ENCODE measurements at regions not wholly inside any gene's neighbourhood (a gene's known extent, or its start where the extent isn't known, plus 50 kb on each side); places are given as distances from the start of the nearest gene placed in this dataset.

DNA sequence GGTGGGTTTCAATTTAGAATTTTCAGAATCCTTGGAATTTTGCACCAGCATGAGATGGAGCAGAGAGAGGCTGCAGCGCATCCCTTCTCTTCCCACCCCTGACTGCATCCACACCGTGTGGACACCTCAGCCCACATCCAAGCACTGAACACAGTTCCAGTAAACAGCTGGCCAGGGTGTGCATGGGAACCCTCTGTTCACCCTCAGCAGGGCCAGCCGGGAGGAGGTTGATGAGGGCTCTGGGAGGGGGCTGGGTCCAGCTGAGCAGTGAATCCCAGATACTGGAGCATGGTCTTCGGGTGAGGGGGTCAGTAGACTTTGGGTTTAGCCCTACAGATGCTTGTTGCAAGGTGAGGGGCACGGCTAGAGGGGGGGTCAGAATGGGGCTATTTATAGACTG, 85.8 kb downstream of the RPLP1 start:
- H3K27me3 Mint-ChIP-seq: peaks cover 14% of the 10 kb centered on the region
- H3K4me3 Mint-ChIP-seq: no peak overlapping the region
- H3K36me3 Mint-ChIP-seq: no peaks in the 10 kb centered on the region
- peaks cover 30% of the 10 kb centered on the region for H3K4me1 Mint-ChIP-seq (ENCODE audit: unreplicated experiment)
- no peaks in the 10 kb centered on the region for H3K9me3 Mint-ChIP-seq
- TF ChIP-seq, protein P1, sequence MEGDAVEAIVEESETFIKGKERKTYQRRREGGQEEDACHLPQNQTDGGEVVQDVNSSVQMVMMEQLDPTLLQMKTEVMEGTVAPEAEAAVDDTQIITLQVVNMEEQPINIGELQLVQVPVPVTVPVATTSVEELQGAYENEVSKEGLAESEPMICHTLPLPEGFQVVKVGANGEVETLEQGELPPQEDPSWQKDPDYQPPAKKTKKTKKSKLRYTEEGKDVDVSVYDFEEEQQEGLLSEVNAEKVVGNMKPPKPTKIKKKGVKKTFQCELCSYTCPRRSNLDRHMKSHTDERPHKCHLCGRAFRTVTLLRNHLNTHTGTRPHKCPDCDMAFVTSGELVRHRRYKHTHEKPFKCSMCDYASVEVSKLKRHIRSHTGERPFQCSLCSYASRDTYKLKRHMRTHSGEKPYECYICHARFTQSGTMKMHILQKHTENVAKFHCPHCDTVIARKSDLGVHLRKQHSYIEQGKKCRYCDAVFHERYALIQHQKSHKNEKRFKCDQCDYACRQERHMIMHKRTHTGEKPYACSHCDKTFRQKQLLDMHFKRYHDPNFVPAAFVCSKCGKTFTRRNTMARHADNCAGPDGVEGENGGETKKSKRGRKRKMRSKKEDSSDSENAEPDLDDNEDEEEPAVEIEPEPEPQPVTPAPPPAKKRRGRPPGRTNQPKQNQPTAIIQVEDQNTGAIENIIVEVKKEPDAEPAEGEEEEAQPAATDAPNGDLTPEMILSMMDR (conservative IDR thresholded peaks at IDR 0.05): no peak
- H3K27ac Mint-ChIP-seq: no peak overlapping the region
- DNase-seq (ENCODE audit: extremely low spot score, unreplicated experiment): no peak

DNA sequence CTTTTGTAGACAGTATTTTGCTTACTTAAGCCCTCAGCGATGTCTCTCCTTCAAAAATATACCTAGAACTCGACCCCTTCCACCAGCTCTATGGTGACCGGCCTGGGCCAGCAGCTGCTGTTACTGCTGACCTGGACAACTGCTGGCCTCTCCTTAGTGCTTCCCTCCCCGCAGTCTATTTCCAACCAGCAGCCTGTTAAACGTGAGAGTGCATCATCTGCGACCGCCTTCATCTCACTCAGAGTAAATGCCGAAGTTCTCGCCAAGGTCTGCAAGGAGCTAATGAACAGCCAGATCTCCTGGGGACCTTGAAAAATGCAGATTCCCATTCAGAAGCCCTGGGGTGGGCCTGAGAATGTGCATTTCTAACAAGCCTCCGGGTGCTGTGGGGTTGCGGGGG, 86.7 kb downstream of the RPLP1 start:
- Mint-ChIP-seq H3K9me3 (no peaks in the 10 kb centered on the region), H3K4me3 (no peak overlapping the region), H3K27me3 (peaks cover 14% of the 10 kb centered on the region), H3K4me1 (ENCODE audit: unreplicated experiment) (peaks cover 30% of the 10 kb centered on the region), H3K36me3 (no peaks in the 10 kb centered on the region), H3K27ac (no peak overlapping the region)
- TF ChIP-seq, protein P1 (conservative IDR thresholded peaks at IDR 0.05): no peak
- no peak for DNase-seq (ENCODE audit: extremely low spot score, unreplicated experiment)

DNA sequence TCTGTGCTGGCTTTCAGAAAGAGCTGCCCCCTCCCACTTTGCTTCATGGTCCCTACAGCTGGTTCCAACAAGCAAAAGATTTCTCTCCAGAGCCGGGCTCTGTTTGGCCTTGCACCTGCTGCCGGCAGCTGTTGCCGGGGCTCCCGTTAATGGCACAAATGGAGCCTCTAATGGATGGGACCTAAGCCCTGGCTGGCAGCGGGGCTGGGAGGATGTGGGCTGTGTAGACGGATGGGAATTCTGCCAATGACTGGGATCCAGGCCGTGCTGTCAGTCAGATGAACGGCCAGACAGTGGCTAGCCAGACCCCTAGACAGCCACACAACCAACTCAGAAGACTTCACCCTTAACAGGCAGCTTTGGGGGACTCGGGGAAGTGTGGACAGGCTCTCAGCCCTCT, 88.0 kb downstream of the RPLP1 start:
- peaks cover 16% of the 10 kb centered on the region for H3K27me3 Mint-ChIP-seq

DNA sequence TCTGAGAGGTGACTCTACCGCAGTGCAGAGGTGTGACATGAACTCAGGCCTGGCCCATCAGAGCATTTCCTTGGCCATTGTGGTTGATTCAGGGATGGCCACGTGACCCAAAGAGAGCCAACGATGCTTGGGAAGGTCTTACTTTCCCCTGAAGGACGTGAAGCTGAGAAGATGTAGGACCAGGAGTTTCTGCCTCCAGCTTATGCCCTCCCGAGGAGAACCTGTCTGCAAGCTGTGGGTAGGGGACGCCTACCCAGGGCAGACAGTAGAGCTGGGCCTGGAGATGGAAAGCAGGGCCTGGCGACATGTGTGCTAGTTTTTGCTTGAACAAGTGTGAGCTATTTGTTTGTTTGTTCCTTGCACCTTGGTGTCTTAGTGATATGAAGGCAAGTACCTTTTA, 89.4 kb downstream of the RPLP1 start:
- TF ChIP-seq, protein P1 (conservative IDR thresholded peaks at IDR 0.05): no peak
- H3K36me3 Mint-ChIP-seq: no peaks in the 10 kb centered on the region
- H3K9me3 Mint-ChIP-seq: no peaks in the 10 kb centered on the region
- H3K4me1 Mint-ChIP-seq (ENCODE audit: unreplicated experiment): peaks cover 15% of the 10 kb centered on the region
- H3K27ac Mint-ChIP-seq: no peak overlapping the region
- no peak for DNase-seq (ENCODE audit: extremely low spot score, unreplicated experiment)
- peaks cover 16% of the 10 kb centered on the region for H3K27me3 Mint-ChIP-seq
- H3K4me3 Mint-ChIP-seq: no peak overlapping the region

More for the DNA sequence above, 88.0 kb downstream of the RPLP1 start:
- Mint-ChIP-seq H3K4me1 (ENCODE audit: unreplicated experiment) (peaks cover 29% of the 10 kb centered on the region), H3K36me3 (no peaks in the 10 kb centered on the region), H3K27ac (no peak overlapping the region), H3K4me3 (no peak overlapping the region), H3K9me3 (no peaks in the 10 kb centered on the region)
- DNase-seq (ENCODE audit: extremely low spot score, unreplicated experiment): no peak
- TF ChIP-seq, protein P1 (conservative IDR thresholded peaks at IDR 0.05): no peak

DNA sequence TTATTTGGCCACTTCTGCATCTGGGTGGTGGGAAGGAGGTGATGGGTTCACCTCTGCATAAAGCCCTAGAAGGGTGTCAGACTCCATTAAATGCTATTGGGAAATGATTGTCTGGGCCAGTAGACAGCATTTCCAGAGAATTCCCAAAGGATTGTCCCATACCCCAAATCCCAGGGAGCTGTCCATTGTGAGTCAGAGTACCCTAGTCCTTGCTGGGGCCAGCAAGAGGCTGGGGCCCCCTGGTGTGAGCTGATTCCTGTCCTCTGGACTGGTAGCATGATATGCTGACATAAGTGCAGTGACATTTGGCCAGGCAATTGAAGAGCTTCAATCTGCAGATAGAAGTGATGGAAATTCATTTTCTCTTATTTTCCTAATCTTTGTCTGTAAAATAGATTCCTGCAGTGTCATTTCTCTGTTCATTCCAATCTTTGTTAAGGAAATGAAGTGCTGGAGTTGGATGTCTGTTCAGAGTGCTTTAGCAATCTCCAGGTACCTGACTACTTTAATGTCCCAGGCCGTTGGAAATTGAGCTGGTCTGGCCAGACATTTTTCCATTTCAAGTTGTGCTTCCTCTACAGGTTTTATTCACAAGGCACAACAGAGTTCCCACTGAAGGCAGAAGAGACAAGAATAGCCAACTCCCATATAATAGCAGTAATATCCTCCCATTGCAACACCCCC, 91.2 kb downstream of the RPLP1 start:
- TF ChIP-seq, protein P1 (conservative IDR thresholded peaks at IDR 0.05): no peak
- H3K27me3 Mint-ChIP-seq: peaks cover 25% of the 10 kb centered on the region
- H3K27ac Mint-ChIP-seq: no peak overlapping the region
- H3K4me1 Mint-ChIP-seq (ENCODE audit: unreplicated experiment): no peaks in the 10 kb centered on the region
- no peaks in the 10 kb centered on the region for H3K9me3 Mint-ChIP-seq
- no peak overlapping the region for H3K4me3 Mint-ChIP-seq
- no peaks in the 10 kb centered on the region for H3K36me3 Mint-ChIP-seq
- no peak for DNase-seq (ENCODE audit: extremely low spot score, unreplicated experiment)

Measured in type B pancreatic cell (in vitro differentiated cells).